GM12801 (cell line): ENCODE measurements at regions not wholly inside any gene's neighbourhood (a gene's known extent, or its start where the extent isn't known, plus 50 kb on each side); places are given as distances from the start of the nearest gene placed in this dataset.

Experiments
- TF ChIP-seq, protein P1 (sequence below): IDR thresholded peaks from one replicate; pipeline ENCODE4 v1.5.1; 2011; ENCODE audit warnings: control low read depth; ENCODE audit not compliant: insufficient read length; ENCODE audit errors: extremely low read depth

DNA sequence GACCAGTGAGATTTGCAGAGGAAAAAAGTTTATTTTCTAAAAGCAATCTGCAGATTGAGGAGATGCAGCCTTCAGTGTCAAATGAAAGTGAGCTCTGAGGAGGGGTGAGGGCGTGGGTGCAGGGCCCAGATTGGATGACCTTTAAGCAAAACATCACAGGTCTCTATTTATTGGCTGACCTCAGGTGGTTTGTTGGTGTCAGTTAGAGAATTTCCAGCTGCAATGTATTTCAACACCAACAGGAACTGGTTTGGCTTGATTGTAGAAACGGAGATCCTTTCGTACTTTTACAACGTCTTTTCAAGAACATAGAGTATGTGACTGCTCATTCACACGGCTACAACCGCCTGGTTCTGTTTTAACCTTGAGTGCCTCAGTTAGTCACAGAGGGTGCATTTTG, 1069.1 kb downstream of the EFNA5 start:
- TF ChIP-seq, protein P1, sequence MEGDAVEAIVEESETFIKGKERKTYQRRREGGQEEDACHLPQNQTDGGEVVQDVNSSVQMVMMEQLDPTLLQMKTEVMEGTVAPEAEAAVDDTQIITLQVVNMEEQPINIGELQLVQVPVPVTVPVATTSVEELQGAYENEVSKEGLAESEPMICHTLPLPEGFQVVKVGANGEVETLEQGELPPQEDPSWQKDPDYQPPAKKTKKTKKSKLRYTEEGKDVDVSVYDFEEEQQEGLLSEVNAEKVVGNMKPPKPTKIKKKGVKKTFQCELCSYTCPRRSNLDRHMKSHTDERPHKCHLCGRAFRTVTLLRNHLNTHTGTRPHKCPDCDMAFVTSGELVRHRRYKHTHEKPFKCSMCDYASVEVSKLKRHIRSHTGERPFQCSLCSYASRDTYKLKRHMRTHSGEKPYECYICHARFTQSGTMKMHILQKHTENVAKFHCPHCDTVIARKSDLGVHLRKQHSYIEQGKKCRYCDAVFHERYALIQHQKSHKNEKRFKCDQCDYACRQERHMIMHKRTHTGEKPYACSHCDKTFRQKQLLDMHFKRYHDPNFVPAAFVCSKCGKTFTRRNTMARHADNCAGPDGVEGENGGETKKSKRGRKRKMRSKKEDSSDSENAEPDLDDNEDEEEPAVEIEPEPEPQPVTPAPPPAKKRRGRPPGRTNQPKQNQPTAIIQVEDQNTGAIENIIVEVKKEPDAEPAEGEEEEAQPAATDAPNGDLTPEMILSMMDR: no peak

DNA sequence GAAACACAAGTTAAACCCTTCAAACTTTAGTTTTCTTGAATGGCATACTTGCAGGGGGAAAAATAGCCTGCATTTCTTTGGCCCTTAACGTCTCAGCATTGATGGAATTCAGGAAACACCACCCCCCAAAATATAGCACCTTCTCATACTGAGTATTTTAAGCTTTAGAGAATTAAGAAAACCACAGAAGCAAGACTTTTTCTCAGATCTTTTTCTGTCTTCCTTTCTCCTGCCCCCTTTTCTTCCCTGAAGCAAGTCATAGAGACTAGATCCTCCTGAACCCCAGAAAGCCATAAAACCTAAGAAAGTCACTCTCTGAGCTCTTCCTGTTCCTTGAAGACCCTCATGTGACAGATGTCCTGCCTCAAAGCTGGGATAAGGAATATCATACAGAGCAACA, 1069.9 kb downstream of the EFNA5 start:
- TF ChIP-seq, protein P1: no peak

DNA sequence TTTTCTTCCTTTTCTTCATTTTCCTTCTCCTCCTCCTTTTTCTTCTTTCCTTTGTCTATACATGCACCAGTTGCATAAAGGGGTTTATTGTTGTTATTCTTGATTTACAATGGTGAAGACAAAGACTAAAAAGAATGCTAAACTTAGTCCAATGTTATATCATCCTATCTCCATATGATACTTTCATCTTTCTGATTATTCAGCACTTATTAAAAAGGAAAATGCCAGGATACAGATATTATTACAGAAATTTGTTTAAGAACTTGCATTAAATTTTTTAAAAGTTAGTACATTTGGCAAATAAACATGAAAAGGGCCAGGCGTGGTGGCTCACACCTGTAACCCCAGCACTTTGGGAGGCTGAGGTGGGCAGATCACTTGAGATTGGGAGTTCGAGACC, 1074.9 kb downstream of the EFNA5 start:
- TF ChIP-seq, protein P1: no peak

DNA sequence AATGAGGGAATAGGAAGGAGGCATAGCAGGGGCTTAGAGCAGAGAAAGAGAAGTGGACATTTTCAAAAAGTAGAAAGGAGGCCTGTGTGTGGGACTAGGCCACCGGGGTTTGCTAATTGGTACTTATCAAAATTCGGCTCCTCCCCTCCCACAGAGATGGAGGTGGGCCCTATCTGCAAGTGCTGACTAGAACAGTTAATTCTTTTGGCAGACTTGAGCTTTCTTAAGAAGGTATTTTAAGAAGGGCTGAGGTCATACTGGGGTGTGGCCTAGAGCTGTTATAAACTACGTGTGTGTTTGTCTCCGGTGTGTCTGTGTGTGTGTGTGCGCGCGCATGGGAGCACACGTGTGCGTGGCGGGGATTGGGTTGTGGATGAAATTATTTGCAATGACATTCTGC, 1086.5 kb downstream of the EFNA5 start:
- TF ChIP-seq, protein P1: no peak

DNA sequence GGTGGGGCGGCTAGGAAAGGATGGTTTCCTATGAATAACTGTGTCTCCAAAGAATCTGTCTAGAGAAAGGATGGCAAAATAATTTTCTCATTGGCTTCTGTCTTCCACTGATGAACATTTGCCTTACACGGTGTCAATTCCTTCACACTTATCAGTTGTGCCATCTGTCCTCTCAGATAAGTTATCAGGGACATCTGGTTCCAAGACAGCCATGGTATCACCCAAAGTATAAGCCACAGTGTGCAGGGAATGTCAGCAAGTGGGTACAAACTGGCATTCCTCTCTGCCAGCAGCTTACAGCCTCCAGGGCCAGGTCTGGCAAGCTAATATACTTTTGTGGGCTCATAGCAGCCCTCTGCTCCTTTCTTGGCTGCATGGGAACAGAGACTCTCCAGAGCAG, 1092.0 kb downstream of the EFNA5 start:
- TF ChIP-seq, protein P1: no peak

DNA sequence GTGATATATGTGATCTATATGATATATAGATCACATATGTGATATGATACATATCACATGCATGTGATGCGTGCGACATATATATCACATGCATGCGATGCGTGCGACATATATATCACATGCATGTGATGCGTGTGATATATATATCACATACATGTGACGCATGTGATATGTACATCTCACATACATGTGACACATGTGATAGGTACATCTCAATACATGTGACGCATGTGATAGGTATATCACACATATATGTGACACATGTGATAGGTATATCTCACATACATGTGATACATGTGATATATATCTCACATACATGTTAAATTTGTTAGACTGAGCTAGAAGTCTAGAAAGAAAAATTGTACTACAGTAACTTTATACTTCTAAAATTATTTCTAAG, 1095.9 kb downstream of the EFNA5 start:
- TF ChIP-seq, protein P1: no peak

DNA sequence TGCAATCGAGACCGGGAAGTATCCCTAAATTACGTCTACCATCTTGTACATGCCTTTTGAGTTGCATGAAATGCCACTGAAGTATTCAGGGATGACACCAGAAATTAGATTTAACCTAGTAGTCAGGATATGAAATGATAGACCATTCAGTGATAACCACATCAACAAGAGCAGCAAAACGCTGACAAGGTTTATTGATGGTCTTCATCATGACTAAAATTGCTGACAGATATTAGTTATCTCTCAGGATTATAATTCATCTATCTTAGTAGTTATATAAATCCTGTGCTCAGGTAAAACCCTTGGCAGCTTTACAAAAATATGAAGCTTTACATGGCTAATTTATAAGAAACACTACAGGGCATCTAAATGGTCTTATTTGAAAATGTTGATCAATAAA, 1104.7 kb downstream of the EFNA5 start:
- TF ChIP-seq, protein P1: no peak

DNA sequence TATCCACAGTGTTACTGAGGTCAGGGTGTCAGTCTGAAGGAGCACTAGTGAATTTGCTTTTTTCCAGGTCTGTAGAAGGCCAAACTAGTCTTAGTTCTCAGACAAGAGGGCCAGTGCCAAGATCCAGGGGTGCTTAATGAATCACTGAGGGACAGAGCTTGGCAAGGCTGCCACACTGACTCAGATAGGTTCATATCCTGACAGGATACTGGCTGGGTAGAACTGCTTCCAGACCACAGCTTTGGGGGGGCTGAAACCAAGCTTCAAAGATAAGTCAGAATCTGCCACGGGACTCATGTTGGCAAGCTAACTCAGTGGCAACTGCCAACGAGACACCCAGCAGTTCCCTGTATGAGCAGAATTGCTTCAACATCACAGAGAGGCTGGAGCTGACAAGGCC, 1125.4 kb downstream of the EFNA5 start:
- TF ChIP-seq, protein P1: no peak
